CMK (cell line): ENCODE measurements at regions not wholly inside any gene's neighbourhood (a gene's known extent, or its start where the extent isn't known, plus 50 kb on each side); places are given as distances from the start of the nearest gene placed in this dataset.

ENCODE experiments used
- DNase-seq: peaks from one replicate; pipeline ENCODE4 v3.0.0-alpha.2; 2010; ENCODE audit warnings: low read depth

- DNase-seq, result no peak
Observed at GRCh38 chr4:3852309-3852708, 86.1 kb downstream of the ADRA2C start.

- no peak for DNase-seq
Observed at GRCh38 chr4:3852711-3853110, 86.5 kb downstream of the ADRA2C start.

GRCh38 chr4:3853388-3854035, 87.3 kb downstream of the ADRA2C start:
- no peak for DNase-seq

GRCh38 chr4:3854661-3855060, 88.5 kb downstream of the ADRA2C start:
- DNase-seq, result no peak

DNA sequence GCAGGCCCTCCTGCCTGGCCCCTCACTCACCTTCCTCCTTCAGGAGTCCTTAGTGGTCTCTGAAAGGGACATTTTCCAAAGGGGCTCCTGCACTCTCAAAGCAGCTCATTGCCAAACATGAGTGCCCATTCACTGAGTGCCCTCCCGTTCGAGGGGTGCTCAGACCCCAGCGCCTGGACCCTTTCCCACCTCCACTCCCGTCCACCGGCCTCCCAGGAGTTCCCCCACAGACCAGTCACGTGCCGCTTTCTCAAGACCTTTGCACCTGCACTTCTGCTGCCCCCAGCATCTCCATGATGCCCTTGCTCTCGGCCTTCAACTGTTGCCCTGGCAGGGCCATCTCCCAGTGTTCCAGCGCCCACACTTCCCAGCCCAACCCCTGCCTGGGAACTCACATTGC, 89.5 kb downstream of the ADRA2C start:
- no peak for DNase-seq

DNA sequence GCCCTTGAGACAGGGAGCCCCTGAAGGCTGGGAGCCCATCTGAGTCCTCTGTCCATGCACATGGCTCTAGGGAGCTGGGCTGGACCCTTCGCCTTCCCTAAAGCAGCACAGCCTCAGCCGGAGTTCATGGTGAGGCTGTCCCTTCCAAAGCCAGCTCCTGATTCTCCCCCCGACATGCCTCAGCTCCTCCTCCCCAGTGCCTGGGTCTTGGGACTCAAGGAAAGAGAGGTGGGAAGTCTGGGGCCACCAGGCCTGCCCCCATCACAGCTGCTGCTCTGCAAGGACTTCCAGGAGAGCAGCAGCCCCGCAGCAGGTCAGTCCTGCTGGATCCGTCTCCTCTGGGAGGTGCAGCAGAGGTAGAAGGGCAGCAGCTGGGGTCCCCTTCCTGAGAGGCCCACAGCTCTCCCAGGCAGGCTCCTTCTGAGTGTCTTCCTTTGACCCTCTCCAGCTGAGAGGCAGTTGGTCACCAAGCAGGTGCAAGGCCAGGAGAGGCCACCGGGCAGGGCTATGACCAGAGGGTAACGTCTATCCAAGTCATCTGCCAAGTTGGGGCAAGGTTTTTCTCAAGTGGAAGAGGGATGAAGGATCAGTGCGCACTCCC, 90.5 kb downstream of the ADRA2C start:
- no peak for DNase-seq

- no peak for DNase-seq
Observed at GRCh38 chr4:3857269-3857926, 91.2 kb downstream of the ADRA2C start.

- DNase-seq, result no peak
Observed at GRCh38 chr4:3858046-3858730, 92.0 kb downstream of the ADRA2C start.

DNA sequence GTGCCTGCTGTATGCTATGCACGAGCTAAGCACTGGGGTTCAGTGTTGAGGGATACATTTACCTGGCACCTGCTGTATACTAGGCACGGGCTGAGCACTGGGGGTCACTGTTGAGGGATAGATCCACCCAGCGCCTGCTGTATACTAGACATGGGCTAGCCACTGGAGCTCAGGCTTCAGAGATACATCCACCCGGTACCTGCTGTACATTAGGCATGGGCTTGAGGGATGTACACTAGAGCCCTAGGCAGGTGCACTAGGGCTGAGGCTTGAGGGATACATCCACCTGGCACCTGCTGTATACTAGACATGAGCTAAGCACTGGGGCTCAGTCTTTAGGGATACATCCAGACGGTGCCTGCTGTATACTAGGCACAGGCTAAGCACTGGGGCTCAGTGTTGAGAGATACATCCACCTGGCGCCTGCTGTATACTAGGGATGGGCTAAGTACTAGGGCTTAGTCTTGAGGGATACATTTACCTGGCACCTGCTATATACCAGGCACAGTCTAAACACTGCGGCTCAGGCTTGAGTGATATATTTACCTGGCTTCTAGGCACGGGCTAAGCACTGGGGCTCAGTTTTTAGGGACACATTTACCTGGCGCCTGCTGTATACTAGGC, 92.7 kb downstream of the ADRA2C start:
- DNase-seq, result no peak

GRCh38 chr4:3859571-3859970, 93.4 kb downstream of the ADRA2C start:
- DNase-seq, result no peak

DNA sequence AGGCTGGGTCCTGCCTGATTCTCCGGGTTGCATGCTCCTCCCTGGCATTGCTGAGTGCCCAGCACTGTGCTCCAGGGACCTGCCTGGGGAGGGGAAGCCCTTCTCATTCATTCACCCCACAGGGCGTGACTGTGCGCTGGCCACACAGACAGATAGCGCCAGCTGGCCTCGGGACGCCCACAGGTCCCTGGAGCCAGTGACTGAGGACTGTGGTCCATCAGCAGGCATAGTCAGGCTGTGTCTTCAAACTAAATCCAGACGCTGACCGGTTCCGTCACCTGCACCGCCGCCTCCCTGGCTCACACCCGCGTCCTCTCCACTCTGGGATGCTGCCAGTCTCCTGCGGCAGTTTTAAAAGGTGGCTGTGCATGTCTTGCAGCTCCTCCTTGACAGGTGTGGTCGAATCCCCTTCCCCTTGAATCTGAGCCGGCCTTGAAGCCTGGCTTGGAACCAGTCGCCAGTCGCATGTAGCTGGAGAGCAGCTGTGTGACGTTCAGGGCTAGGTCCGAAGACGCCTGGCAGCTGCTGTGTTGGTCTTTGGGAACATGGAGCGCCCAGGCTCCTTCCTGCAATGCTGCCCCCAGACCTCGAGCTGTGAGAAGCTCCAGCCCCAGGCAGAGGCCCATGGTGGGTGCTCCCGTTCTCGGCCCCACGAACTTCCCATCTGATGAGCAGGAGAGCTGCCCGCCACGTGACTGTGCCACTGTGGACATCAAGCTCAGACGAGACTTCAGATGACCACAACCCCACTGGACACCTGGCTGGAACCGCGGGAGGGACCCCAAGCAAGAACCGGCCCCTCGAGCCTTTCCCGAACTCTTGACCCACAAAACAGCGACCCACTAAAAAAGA, 94.1 kb downstream of the ADRA2C start:
- DNase-seq, result no peak

DNA sequence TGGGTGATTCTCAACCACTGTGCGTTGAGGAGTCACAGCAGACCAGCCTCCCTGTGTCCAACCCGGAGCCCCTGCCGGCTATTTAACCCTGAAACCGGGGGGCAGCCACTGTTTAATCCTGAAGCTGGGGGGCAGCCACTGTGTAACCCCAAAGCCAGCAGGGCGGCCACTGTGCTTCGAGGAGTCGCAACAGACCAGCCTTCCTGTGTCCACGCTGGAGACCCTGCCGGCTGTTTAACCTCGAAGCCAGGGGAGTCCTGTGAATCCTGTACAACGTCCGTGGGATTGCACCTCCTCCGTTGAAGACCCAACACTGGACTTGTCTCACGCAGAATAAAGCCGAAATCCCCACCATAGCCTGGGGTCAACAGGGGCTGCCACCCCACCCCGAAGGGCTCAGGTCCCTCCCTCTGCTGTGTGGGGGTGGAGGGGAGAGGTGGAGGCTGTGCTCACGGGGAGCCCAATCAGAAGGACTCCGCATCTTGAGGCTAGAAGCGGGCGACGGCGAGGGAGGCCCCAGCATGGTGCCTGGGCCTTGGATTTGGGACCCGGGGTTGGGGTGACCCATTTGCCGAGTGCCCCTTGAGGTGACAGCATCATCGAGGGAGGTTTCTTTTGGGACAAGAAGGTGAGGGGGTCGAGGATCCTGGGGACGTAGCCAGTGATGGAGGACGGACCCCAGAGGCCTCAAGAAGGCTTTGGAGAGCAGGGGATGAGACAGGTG, 94.9 kb downstream of the ADRA2C start:
- DNase-seq, result no peak

DNA sequence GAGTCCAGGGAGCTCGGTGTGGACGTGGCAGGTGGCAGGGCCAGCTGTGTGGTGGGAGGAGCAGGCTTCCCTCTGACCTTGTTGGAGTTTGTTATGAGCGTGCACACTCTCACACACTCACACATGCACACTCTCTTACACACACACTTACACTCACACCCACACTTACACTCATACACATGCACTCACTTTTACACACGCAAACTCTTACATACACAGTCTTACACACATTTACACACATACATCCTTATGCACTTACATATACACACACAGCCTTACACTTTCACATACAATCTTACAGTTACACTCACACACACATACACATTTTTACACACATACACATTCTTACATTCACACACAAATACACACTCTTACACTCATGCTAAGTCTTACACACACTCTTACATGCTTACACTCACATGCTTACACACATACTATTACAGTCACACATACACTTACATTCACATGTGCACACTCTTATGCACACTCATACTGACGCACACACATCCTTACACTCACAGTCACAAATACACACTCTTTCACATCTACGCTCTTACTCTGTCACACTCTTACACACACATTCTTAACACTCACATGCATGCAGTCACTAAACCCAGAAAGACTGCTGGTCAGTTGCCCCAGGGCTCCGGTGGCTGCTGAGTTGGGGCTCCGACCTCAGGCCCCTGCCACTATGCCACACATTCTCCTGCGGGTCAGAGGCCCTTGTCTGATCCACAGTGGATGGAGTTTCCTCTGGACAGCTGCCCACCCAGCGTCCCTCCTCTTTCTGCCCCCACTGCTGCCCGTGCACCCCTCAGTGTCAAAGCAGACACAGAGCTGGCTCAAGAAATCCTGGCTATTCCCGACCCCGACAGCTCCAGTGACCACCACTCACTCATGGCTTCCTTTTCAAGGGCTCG, 95.8 kb downstream of the ADRA2C start:
- DNase-seq, result no peak

DNA sequence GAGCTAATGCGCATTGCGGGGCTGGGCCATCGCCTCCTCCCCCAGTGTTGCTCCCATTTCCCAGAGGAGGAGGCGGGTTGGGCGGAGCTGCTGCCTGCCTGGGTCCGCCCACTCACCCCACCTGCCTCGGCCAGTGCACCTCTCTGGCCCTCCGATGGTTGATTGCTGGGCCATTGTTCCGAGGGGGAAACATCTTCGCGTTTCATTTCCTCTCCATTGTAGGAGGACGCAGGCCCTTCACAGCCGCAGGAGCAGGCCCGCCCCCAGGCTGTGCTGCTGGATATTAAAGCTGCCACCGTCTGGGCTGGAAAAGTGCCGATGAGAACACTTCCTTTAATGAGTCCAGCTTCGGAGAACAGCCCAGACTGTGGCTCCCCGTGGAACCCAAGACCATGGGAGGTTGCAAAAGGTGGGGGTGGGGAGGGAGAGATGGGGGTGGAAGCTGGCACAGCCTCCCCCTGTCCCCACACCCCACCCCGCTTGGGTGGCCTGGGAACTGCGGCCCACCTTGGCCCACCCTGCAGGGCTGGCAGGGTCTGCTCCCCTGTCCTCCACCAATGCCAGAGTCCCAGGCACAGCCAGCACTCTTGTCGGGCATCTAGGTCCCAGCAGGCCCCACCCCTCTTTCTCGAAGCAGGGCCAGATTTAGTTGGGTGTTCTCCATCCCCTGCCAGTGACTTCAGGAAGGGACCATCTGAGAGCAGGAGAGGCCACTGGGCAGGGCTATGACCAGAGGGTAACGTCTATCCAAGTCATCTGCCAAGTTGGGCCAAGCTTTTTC, 96.6 kb downstream of the ADRA2C start:
- no peak for DNase-seq

GRCh38 chr4:3863841-3864741, 97.9 kb downstream of the ADRA2C start:
- DNase-seq, result no peak

- no peak for DNase-seq
Observed at GRCh38 chr4:3864742-3865721, 98.8 kb downstream of the ADRA2C start.
